ENCODE measurements at regions not wholly inside any gene's neighbourhood (a gene's known extent, or its start where the extent isn't known, plus 50 kb on each side); places are given as distances from the start of the nearest gene placed in this dataset.

DNA sequence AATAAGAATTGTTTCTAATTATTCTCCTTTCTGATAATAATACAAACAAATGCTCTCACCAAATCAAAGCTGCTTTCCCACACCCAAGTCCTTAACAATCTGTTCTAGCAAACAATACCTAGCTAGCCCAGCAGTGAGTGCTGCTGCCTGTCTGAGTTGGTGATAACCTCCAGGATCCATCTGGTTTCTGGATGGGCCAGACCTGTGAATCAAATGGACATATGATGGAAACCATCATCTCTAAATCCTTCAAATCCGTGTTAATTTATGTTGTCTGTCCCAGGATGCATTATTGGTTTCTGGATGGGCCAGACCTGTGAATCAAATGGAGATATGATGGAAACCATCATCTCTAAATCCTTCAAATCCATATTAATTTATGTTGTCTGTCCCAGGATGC is 1230.0 kb downstream of the AMY1C start:
- no peak overlapping the region for H3K4me3 ChIP-seq (ENCODE audit: low read depth, low read length)
- TF ChIP-seq, protein P1, sequence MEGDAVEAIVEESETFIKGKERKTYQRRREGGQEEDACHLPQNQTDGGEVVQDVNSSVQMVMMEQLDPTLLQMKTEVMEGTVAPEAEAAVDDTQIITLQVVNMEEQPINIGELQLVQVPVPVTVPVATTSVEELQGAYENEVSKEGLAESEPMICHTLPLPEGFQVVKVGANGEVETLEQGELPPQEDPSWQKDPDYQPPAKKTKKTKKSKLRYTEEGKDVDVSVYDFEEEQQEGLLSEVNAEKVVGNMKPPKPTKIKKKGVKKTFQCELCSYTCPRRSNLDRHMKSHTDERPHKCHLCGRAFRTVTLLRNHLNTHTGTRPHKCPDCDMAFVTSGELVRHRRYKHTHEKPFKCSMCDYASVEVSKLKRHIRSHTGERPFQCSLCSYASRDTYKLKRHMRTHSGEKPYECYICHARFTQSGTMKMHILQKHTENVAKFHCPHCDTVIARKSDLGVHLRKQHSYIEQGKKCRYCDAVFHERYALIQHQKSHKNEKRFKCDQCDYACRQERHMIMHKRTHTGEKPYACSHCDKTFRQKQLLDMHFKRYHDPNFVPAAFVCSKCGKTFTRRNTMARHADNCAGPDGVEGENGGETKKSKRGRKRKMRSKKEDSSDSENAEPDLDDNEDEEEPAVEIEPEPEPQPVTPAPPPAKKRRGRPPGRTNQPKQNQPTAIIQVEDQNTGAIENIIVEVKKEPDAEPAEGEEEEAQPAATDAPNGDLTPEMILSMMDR (IDR thresholded peaks at IDR 0.05; ENCODE audit: insufficient read depth, low read length) = no peak
- no peak for DNase-seq (ENCODE audit: low read depth)

GRCh38 chr1:104987210-104987609 is 1237.5 kb downstream of the AMY1C start:
- TF ChIP-seq, protein P1 (IDR thresholded peaks at IDR 0.05; ENCODE audit: insufficient read depth, low read length) = no peak
- no peak for DNase-seq (ENCODE audit: low read depth)
- no peak overlapping the region for H3K4me3 ChIP-seq (ENCODE audit: low read depth, low read length)

GRCh38 chr1:104989012-104989411 is 1239.3 kb downstream of the AMY1C start:
- TF ChIP-seq, protein P1 (IDR thresholded peaks at IDR 0.05; ENCODE audit: insufficient read depth, low read length) = no peak
- no peak for DNase-seq (ENCODE audit: low read depth)
- no peak overlapping the region for H3K4me3 ChIP-seq (ENCODE audit: low read depth, low read length)

GRCh38 chr1:104991702-104992101 is 1242.0 kb downstream of the AMY1C start:
- no peak overlapping the region for H3K4me3 ChIP-seq (ENCODE audit: low read depth, low read length)
- no peak for DNase-seq (ENCODE audit: low read depth)
- TF ChIP-seq, protein P1 (IDR thresholded peaks at IDR 0.05; ENCODE audit: insufficient read depth, low read length) = no peak

DNA sequence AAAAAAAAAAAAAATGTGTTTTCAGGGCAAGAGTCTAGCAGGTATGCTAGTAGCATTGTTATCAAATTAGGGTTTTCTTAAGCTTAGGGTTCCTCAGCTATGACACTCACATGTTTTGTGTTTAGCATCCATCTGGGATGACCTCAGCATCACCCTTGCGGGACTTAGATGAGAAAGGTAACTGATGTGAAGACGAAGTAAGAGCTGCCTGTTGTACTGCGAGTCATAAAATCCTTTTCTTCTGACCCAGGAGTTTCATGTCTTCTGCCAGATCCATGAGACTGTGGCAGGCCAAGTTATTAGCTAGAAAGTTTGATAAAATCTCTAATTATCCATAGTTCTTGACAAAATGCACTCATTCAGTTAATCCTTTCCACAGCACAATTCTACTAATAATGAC is 1251.1 kb downstream of the AMY1C start:
- TF ChIP-seq, protein P1 (IDR thresholded peaks at IDR 0.05; ENCODE audit: insufficient read depth, low read length) = no peak
- no peak overlapping the region for H3K4me3 ChIP-seq (ENCODE audit: low read depth, low read length)
- no peak for DNase-seq (ENCODE audit: low read depth)

GRCh38 chr1:105004515-105004914 is 1254.8 kb downstream of the AMY1C start:
- TF ChIP-seq, protein P1 (IDR thresholded peaks at IDR 0.05; ENCODE audit: insufficient read depth, low read length) = no peak
- DNase-seq (ENCODE audit: low read depth) = no peak
- no peak overlapping the region for H3K4me3 ChIP-seq (ENCODE audit: low read depth, low read length)

GRCh38 chr1:105005594-105006195 is 1256.0 kb downstream of the AMY1C start:
- TF ChIP-seq, protein P1 (IDR thresholded peaks at IDR 0.05; ENCODE audit: insufficient read depth, low read length) = no peak
- no peak overlapping the region for H3K4me3 ChIP-seq (ENCODE audit: low read depth, low read length)
- DNase-seq (ENCODE audit: low read depth) = no peak

Data from fibroblast of the aortic adventitia (primary cell).